RWPE1 (cell line): ENCODE measurements at regions not wholly inside any gene's neighbourhood (a gene's known extent, or its start where the extent isn't known, plus 50 kb on each side); places are given as distances from the start of the nearest gene placed in this dataset.

Source experiments
- CTCF ChIA-PET: fragments of 350-600 bp; sonication (Branson Sonifier 250); formaldehyde crosslinking; extraction: SDS; loops from one replicate; lab custom pipeline; 2021; lab: Yijun Ruan, JAX
- POLR2A ChIA-PET: fragments of 400-600 bp; formaldehyde crosslinking; extraction: SDS; loops from one replicate; lab custom pipeline; 2020; ENCODE audit warnings: antibody characterized with exemption; ENCODE audit not compliant: low non-redundant PET; lab: Yijun Ruan, JAX
- DNase-seq: peaks from one replicate; pipeline ENCODE4 v3.0.0; 2012; ENCODE audit warnings: low spot score
- H3K27ac ChIP-seq: fragments of 450-650 bp; 2 replicates; pipeline ENCODE4 v1.5.1; 2017
- TF ChIP-seq, protein P1 (sequence below): fragments of 450-650 bp; conservative IDR thresholded peaks from 2 replicates; pipeline ENCODE4 v1.5.1; 2017; ENCODE audit warnings: low read depth, mild to moderate bottlenecking

DNA sequence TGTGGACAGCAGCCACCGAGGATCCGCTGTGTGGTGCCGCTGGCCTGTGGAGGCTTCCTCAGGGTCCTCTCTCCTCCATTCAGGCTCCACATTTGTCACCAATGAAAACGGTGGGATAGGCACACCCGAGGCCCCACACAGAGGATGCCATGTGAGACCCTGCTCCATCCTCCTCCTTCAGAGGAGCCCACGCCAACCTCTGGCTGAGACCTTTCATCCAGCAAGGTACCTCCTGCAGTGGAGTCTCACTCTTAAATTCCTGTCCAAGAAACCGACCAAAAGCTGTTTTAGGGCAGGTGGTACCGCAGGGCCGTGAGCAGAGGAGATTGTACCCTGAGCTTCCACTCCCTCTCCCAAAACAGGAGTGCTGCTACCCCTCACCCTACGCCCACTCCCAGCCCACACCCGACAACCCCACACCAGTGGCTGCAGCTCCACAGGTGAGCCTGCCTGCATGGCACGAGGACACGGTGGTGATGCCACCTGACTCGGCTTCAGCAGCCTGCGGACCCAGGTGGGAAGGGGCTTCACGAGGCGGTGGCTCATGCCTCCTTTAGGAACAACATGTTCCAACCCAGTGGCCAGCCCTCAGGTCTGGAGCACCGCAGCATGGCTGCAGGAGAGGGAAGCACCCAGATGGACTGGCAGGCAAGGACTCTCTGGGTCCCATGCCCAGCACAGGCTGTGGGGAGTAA, 237.6 kb upstream of the AFDN start:
- H3K27ac ChIP-seq, result no peak overlapping the region
- POLR2A ChIA-PET, result no interaction called here
- TF ChIP-seq, protein P1, sequence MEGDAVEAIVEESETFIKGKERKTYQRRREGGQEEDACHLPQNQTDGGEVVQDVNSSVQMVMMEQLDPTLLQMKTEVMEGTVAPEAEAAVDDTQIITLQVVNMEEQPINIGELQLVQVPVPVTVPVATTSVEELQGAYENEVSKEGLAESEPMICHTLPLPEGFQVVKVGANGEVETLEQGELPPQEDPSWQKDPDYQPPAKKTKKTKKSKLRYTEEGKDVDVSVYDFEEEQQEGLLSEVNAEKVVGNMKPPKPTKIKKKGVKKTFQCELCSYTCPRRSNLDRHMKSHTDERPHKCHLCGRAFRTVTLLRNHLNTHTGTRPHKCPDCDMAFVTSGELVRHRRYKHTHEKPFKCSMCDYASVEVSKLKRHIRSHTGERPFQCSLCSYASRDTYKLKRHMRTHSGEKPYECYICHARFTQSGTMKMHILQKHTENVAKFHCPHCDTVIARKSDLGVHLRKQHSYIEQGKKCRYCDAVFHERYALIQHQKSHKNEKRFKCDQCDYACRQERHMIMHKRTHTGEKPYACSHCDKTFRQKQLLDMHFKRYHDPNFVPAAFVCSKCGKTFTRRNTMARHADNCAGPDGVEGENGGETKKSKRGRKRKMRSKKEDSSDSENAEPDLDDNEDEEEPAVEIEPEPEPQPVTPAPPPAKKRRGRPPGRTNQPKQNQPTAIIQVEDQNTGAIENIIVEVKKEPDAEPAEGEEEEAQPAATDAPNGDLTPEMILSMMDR, result no peak
- DNase-seq, result no peak
- CTCF ChIA-PET, result no interaction called here

- DNase-seq, result no peak
- POLR2A ChIA-PET, result no interaction called here
- CTCF ChIA-PET, result no interaction called here
- TF ChIP-seq, protein P1, result no peak
- no peak overlapping the region for H3K27ac ChIP-seq
Observed at GRCh38 chr6:167589615-167589940, 237.1 kb upstream of the AFDN start.

DNA sequence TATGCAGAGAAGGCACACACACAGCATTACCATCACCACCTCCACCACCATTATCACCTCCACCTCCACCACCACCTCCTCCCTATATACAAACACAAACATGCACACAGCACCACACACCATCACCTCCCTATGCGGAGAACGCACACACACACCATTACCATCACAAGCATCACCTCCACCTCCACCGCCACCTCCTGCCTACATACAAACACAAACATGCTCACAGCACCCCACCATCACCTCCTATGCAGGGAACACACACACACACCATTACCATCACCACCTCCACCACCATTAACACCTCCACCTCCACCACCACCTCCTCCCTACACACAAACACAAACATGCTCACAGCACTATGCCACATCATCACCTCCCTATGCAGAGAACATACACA, 236.5 kb upstream of the AFDN start:
- no peak for DNase-seq
- TF ChIP-seq, protein P1, result no peak
- CTCF ChIA-PET, result no interaction called here
- no peak overlapping the region for H3K27ac ChIP-seq
- POLR2A ChIA-PET, result no interaction called here
